Stimulated activated CD8-positive, alpha-beta memory T cell treated with anti-CD3 and anti-CD28 coated beads, Interleukin-15, amount 100 ng/mL, for 24 hours (primary cell): ENCODE measurements at regions not wholly inside any gene's neighbourhood (a gene's known extent, or its start where the extent isn't known, plus 50 kb on each side); places are given as distances from the start of the nearest gene placed in this dataset.

Source experiments
- DNase-seq: peaks from one replicate; pipeline ENCODE4 v3.0.0-alpha.2; 2020; ENCODE audit warnings: low read depth

GRCh38 chr15:26477044-26477443, 295.8 kb downstream of the GABRB3 start:
- DNase-seq: no peak

DNA sequence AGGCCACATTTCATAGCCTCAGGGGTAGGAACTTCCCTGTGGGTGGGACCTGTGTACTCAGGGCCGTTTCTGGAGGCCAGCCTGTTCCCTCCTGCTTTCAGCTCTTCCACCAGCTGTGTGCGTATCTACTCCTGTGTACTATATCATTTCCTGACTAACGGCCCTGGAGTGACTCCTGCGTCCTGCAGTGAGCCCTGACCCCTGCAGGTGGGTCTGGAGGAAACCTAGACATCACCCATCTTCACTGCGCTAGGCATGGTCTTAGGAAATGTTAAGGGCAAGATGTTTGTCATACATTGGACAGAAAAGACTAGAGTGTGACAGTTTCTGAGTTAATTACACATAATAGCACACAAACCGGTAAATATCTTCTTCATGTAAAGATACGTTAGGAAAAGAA, 297.3 kb downstream of the GABRB3 start:
- no peak for DNase-seq

GRCh38 chr15:26472661-26473060, 300.2 kb downstream of the GABRB3 start:
- DNase-seq: no peak

- DNase-seq: no peak
Measured at GRCh38 chr15:26461847-26462608, 310.8 kb downstream of the GABRB3 start.

DNA sequence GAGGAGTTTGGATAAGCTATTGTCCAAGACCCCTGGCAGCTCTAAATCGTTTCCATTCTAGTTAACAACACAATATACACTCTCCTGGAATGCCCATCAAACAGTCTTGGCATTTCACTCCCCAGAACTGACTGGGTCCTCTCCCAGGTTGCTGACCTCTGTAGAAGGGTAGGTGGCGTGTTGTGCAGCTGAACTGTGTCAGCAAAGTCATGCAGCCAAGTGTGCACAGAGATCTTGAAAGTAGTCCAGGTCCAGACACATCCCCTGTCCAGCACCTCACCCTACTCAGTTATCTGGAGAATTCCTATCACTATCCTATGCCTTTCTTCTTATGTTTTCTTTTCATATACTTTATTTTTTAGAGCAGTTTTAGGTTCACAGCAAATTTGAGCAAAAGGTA, 312.7 kb downstream of the GABRB3 start:
- no peak for DNase-seq

GRCh38 chr15:26455828-26456227, 317.0 kb downstream of the GABRB3 start:
- no peak for DNase-seq

- no peak for DNase-seq
Measured at GRCh38 chr15:26453914-26454313, 319.0 kb downstream of the GABRB3 start.

DNA sequence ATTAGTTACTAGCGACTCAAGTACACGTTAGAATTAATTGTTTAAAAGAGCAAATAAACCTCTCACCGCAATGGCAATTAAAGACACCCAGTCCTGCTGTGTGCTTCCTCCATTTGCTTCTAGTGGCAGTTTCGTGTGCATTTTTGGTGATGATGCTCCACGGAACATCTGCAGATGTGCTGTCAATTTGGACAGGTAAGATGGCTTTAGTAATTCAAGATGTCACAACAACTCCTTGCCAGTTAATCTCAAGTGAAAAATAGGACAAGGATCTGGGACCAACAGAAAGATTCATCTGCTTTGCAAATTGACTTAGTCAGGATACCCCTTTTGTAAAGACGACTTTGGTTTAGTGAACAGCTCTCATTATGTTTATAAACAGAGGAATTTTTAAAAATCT, 320.9 kb downstream of the GABRB3 start:
- no peak for DNase-seq

DNA sequence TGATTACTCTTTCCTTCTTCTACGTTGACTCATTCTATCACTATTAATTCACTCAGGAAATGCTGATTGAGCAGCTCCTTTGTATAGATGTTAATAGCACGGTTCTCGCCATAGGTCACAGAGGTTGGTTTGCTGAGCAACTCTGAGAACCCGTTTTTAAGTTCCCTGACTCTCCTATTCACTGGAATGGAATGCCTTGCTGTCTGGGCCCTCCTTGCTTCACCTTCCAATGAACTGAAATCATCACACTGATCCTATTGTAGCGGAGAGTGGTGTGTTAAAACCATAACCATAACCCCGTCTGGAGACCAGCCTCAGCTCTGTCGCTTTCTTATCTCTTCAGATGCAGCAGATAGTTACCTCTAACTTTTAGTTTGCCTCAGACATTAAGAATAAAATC, 323.6 kb downstream of the GABRB3 start:
- no peak for DNase-seq

DNA sequence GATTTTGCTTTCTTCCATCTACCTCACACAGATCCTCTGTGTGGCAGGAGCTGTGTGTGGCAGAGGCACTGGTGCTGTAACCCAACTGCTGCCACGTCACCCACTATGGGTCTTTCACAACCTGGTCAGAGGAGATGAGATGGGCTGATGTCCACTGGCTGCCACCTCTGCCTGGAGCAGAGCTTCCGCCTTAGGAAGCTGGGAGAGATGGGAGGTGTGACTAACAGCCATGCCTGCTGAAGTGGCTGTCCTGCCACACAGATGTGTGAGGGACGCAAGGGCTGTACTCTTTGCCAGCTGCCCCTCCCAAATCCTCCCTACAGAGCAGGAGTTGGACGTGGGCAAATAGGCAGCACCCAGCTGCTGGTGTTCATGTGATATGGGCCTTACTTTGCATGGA, 329.5 kb downstream of the GABRB3 start:
- DNase-seq: no peak

- DNase-seq: no peak
Measured at GRCh38 chr15:26442680-26443079, 330.2 kb downstream of the GABRB3 start.

GRCh38 chr15:26439681-26440080, 333.2 kb downstream of the GABRB3 start:
- DNase-seq: no peak

GRCh38 chr15:26438718-26439117, 334.1 kb downstream of the GABRB3 start:
- no peak for DNase-seq

- DNase-seq: no peak
Measured at GRCh38 chr15:26438316-26438715, 334.6 kb downstream of the GABRB3 start.

GRCh38 chr15:26433818-26434217, 339.0 kb downstream of the GABRB3 start:
- DNase-seq: no peak

GRCh38 chr15:26433060-26433459, 339.8 kb downstream of the GABRB3 start:
- no peak for DNase-seq

GRCh38 chr15:26421065-26421464, 351.8 kb downstream of the GABRB3 start:
- DNase-seq: no peak

- no peak for DNase-seq
Measured at GRCh38 chr15:26395624-26396023, 377.2 kb downstream of the GABRB3 start.

GRCh38 chr15:26394801-26395200, 378.1 kb downstream of the GABRB3 start:
- DNase-seq: no peak

GRCh38 chr15:26392956-26393355, 379.9 kb downstream of the GABRB3 start:
- no peak for DNase-seq

DNA sequence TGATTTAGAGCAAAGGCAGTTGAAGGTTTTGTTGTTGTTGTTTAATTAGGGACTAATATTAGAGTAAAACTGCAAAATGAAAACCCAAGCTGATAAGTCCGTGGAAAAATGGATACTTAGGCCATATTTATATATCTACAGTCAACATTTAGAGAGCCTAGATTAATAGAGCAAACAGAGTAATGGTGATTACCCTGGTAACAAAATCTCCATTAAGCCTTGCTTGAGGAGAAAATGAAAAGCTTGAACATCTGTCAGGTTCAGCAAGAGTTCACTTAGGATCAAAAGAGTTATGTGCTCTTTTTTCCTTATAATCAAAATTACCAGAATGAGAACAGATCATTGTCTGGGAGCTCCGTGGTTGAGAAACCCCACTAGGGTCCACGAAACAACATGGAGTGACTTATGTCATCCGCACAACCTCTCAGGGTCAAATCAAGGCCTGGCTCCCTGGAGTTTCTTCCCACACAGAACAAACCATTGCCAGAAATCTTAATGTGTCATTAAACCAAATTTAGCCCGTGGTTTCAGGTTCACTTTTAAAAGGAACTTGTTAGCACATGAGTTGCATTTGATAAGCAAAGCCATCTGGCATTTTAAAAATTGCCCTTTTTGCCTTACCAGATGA, 381.2 kb downstream of the GABRB3 start:
- DNase-seq: no peak

DNA sequence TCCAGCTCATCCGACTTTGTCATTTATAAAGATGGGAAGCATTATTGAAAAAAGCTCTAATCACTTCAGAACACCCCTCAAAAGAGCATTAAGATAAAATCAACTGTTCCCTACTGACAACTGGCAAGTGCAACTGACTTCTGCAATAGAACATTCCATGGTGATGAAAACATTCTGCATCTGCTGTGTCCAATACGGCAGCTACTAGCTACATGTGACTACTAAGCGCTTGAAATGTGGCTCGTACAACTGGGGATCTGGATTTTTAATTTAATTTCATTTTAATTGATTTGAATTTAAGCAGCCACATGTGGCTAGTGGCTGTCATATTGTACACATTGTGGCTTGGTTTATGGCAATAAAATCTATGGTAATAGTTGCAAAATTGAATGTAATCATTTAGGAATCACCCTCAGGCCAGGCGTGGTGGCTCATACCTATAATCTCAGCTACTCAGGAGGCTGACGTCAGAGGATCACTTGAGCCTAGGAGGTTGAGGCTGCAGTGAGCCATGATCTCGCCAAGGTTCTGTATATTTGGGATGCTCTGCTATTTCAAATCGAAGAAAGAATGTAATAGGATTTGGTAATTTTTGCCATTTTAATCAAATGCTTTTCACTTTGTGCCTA, 390.3 kb downstream of the GABRB3 start:
- DNase-seq: no peak

- no peak for DNase-seq
Measured at GRCh38 chr15:26378304-26378703, 394.6 kb downstream of the GABRB3 start.
